NT2/D1 (cell line): ENCODE measurements at regions not wholly inside any gene's neighbourhood (a gene's known extent, or its start where the extent isn't known, plus 50 kb on each side); places are given as distances from the start of the nearest gene placed in this dataset.

Source experiments
- SUZ12 ChIP-seq: IDR thresholded peaks from 2 replicates; pipeline ENCODE4 v1.6.1; 2011; ENCODE audit not compliant: insufficient read length, insufficient read depth; ENCODE audit errors: extremely low read depth
- YY1 ChIP-seq: IDR thresholded peaks from 2 replicates; pipeline ENCODE4 v1.6.1; 2011; ENCODE audit not compliant: insufficient read length, insufficient read depth
- ZNF274 ChIP-seq: IDR thresholded peaks from 2 replicates; pipeline ENCODE4 v1.6.1; 2011; ENCODE audit warnings: mild to moderate bottlenecking, low read depth, low read length

GRCh38 chr9:71254592-71255277 lies 133.3 kb upstream of the TRPM3 start:
- TF ChIP-seq YY1, result no peak
- no peak for TF ChIP-seq ZNF274
- TF ChIP-seq SUZ12, result no peak
